ENCODE measurements at regions not wholly inside any gene's neighbourhood (a gene's known extent, or its start where the extent isn't known, plus 50 kb on each side); places are given as distances from the start of the nearest gene placed in this dataset.

DNA sequence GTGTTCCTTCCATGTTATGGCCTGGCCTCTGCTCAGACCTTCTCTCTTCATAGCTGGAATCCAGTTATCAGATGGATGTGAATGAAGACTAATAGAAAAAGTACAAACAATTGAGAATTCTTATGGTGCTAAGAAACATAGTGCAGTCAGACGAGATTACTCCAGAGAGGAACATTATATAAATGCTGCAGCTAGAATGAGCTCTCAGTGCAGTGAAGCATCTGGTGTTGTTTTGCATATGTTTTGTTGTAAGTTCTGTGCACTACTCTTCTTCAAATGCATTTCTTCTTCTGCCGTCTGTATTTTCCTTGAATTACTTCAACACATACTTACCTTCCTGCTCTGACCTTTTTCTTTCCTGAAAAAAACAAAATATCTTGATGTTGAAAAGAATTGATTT is 602.4 kb upstream of the CDH18 start:
- H3K4ac ChIP-seq (ENCODE audit: low read depth, low read length): no peak overlapping the region
- no peaks in the 10 kb centered on the region for H3K4me1 ChIP-seq (ENCODE audit: control insufficient read depth, low read depth, low read length)
- H3K4me3 ChIP-seq (ENCODE audit: low read length): no peak overlapping the region
- H2BK15ac ChIP-seq (replicated peaks; ENCODE audit: low read depth): no peak overlapping the region
- no peak overlapping the region for H3K56ac ChIP-seq (ENCODE audit: low read length)
- no peak overlapping the region for H3K4me2 ChIP-seq (ENCODE audit: low read length)
- no CpG with 5 or more reads among the region's 2 CpGs for WGBS (ENCODE audit: extremely low coverage, insufficient coverage, low lambda C conversion rate)
- H3K18ac ChIP-seq (ENCODE audit: low read length): no peak overlapping the region
- H3K9ac ChIP-seq (ENCODE audit: low read length): no peak overlapping the region
- H3K27me3 ChIP-seq (ENCODE audit: insufficient read depth, low read length, poor library complexity): no peaks in the 10 kb centered on the region
- H3K79me1 ChIP-seq (ENCODE audit: low read length): no peaks in the 10 kb centered on the region
- no peak overlapping the region for H3K23ac ChIP-seq (ENCODE audit: low read length)
- H2BK120ac ChIP-seq (ENCODE audit: low read depth, low read length): no peak overlapping the region
- H3K79me2 ChIP-seq (ENCODE audit: control insufficient read depth, insufficient read depth, low read length): no peaks in the 10 kb centered on the region
- H2AK5ac ChIP-seq (ENCODE audit: low read length): no peak overlapping the region
- H3K27ac ChIP-seq (ENCODE audit: low read depth, low read length): no peak overlapping the region
- H2BK5ac ChIP-seq (ENCODE audit: low read length): no peak overlapping the region
- no peak overlapping the region for H4K5ac ChIP-seq (ENCODE audit: low read length)
- H3K36me3 ChIP-seq (ENCODE audit: control insufficient read depth, insufficient read depth, low read length): no peaks in the 10 kb centered on the region
- H4K8ac ChIP-seq (ENCODE audit: low read depth, low read length): no peak overlapping the region
- DNase-seq: no peak

GRCh38 chr5:20575571-20575970 is 587.6 kb upstream of the CDH18 start:
- Histone ChIP-seq H4K5ac (ENCODE audit: low read length) (no peak overlapping the region), H2BK5ac (ENCODE audit: low read length) (no peak overlapping the region), H3K9ac (ENCODE audit: low read length) (no peak overlapping the region), H3K4me1 (ENCODE audit: control insufficient read depth, low read depth, low read length) (no peaks in the 10 kb centered on the region), H3K27me3 (ENCODE audit: insufficient read depth, low read length, poor library complexity) (no peaks in the 10 kb centered on the region), H3K23ac (ENCODE audit: low read length) (no peak overlapping the region), H2AK5ac (ENCODE audit: low read length) (no peak overlapping the region), H3K27ac (ENCODE audit: low read depth, low read length) (no peak overlapping the region), H3K4me3 (ENCODE audit: low read length) (no peak overlapping the region), H3K36me3 (ENCODE audit: control insufficient read depth, insufficient read depth, low read length) (no peaks in the 10 kb centered on the region), H3K79me1 (ENCODE audit: low read length) (no peaks in the 10 kb centered on the region), H3K4me2 (ENCODE audit: low read length) (no peak overlapping the region), H3K4ac (ENCODE audit: low read depth, low read length) (no peak overlapping the region), H2BK120ac (ENCODE audit: low read depth, low read length) (no peak overlapping the region), H2BK15ac (replicated peaks; ENCODE audit: low read depth) (no peak overlapping the region), H3K56ac (ENCODE audit: low read length) (no peak overlapping the region), H3K18ac (ENCODE audit: low read length) (no peak overlapping the region), H3K79me2 (ENCODE audit: control insufficient read depth, insufficient read depth, low read length) (no peaks in the 10 kb centered on the region), H4K8ac (ENCODE audit: low read depth, low read length) (no peak overlapping the region)
- WGBS (ENCODE audit: extremely low coverage, insufficient coverage, low lambda C conversion rate): no CpG with 5 or more reads among the region's 5 CpGs
- no peak for DNase-seq

DNA sequence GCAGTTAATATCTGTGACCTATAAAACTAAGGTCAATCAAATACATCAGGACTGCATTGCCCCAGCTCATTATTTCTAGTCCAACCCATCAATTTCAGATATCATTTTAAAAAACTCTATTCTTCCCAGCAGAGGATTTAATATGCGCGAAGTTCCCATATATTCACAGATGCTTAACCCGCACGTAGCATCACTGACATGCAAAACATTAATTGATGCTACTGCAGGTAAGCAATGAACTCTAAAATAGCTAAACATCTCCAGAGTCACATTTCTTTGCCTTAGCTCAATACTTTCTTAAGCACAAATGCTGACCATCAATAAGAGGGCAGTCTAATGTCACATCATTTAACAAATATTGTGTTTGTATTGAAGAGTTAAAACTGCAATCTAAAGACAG is 586.6 kb upstream of the CDH18 start:
- H3K27me3 ChIP-seq (ENCODE audit: insufficient read depth, low read length, poor library complexity): no peaks in the 10 kb centered on the region
- no peak overlapping the region for H2BK15ac ChIP-seq (replicated peaks; ENCODE audit: low read depth)
- H3K4me2 ChIP-seq (ENCODE audit: low read length): no peak overlapping the region
- H3K27ac ChIP-seq (ENCODE audit: low read depth, low read length): no peak overlapping the region
- H3K23ac ChIP-seq (ENCODE audit: low read length): no peak overlapping the region
- H3K9ac ChIP-seq (ENCODE audit: low read length): no peak overlapping the region
- H2BK5ac ChIP-seq (ENCODE audit: low read length): no peak overlapping the region
- H2BK120ac ChIP-seq (ENCODE audit: low read depth, low read length): no peak overlapping the region
- no peak overlapping the region for H3K56ac ChIP-seq (ENCODE audit: low read length)
- no peak overlapping the region for H3K4ac ChIP-seq (ENCODE audit: low read depth, low read length)
- no peak overlapping the region for H2AK5ac ChIP-seq (ENCODE audit: low read length)
- H4K5ac ChIP-seq (ENCODE audit: low read length): no peak overlapping the region
- H3K4me3 ChIP-seq (ENCODE audit: low read length): no peak overlapping the region
- no peaks in the 10 kb centered on the region for H3K4me1 ChIP-seq (ENCODE audit: control insufficient read depth, low read depth, low read length)
- no peak for DNase-seq
- WGBS (ENCODE audit: extremely low coverage, insufficient coverage, low lambda C conversion rate): no CpG with 5 or more reads among the region's 4 CpGs
- no peaks in the 10 kb centered on the region for H3K79me2 ChIP-seq (ENCODE audit: control insufficient read depth, insufficient read depth, low read length)
- H4K8ac ChIP-seq (ENCODE audit: low read depth, low read length): no peak overlapping the region
- H3K18ac ChIP-seq (ENCODE audit: low read length): no peak overlapping the region
- H3K79me1 ChIP-seq (ENCODE audit: low read length): no peaks in the 10 kb centered on the region
- H3K36me3 ChIP-seq (ENCODE audit: control insufficient read depth, insufficient read depth, low read length): no peaks in the 10 kb centered on the region

- Histone ChIP-seq H2BK15ac (replicated peaks; ENCODE audit: low read depth) (no peak overlapping the region), H3K9ac (ENCODE audit: low read length) (no peak overlapping the region), H3K4me1 (ENCODE audit: control insufficient read depth, low read depth, low read length) (no peaks in the 10 kb centered on the region), H3K56ac (ENCODE audit: low read length) (no peak overlapping the region), H3K36me3 (ENCODE audit: control insufficient read depth, insufficient read depth, low read length) (no peaks in the 10 kb centered on the region), H3K4ac (ENCODE audit: low read depth, low read length) (no peak overlapping the region), H3K27me3 (ENCODE audit: insufficient read depth, low read length, poor library complexity) (no peaks in the 10 kb centered on the region), H4K8ac (ENCODE audit: low read depth, low read length) (no peak overlapping the region), H3K4me2 (ENCODE audit: low read length) (no peak overlapping the region), H3K79me2 (ENCODE audit: control insufficient read depth, insufficient read depth, low read length) (no peaks in the 10 kb centered on the region), H2BK120ac (ENCODE audit: low read depth, low read length) (no peak overlapping the region), H4K5ac (ENCODE audit: low read length) (no peak overlapping the region), H3K18ac (ENCODE audit: low read length) (no peak overlapping the region), H3K79me1 (ENCODE audit: low read length) (no peaks in the 10 kb centered on the region), H3K4me3 (ENCODE audit: low read length) (no peak overlapping the region), H2BK5ac (ENCODE audit: low read length) (no peak overlapping the region), H3K23ac (ENCODE audit: low read length) (no peak overlapping the region), H3K27ac (ENCODE audit: low read depth, low read length) (no peak overlapping the region), H2AK5ac (ENCODE audit: low read length) (no peak overlapping the region)
- peak; percentile 35 for DNase-seq
These were observed 584.6 kb upstream of the CDH18 start for GRCh38 chr5:20572614-20573013.

- Histone ChIP-seq H2BK15ac (replicated peaks; ENCODE audit: low read depth) (no peak overlapping the region), H2BK120ac (ENCODE audit: low read depth, low read length) (no peak overlapping the region), H2AK5ac (ENCODE audit: low read length) (no peak overlapping the region), H3K4ac (ENCODE audit: low read depth, low read length) (no peak overlapping the region), H3K36me3 (ENCODE audit: control insufficient read depth, insufficient read depth, low read length) (no peaks in the 10 kb centered on the region), H3K27me3 (ENCODE audit: insufficient read depth, low read length, poor library complexity) (no peaks in the 10 kb centered on the region), H3K18ac (ENCODE audit: low read length) (no peak overlapping the region), H2BK5ac (ENCODE audit: low read length) (no peak overlapping the region), H3K4me3 (ENCODE audit: low read length) (no peak overlapping the region), H3K79me2 (ENCODE audit: control insufficient read depth, insufficient read depth, low read length) (no peaks in the 10 kb centered on the region), H4K5ac (ENCODE audit: low read length) (no peak overlapping the region), H3K27ac (ENCODE audit: low read depth, low read length) (no peak overlapping the region), H3K4me1 (ENCODE audit: control insufficient read depth, low read depth, low read length) (no peaks in the 10 kb centered on the region), H3K9ac (ENCODE audit: low read length) (no peak overlapping the region), H3K79me1 (ENCODE audit: low read length) (no peaks in the 10 kb centered on the region), H3K4me2 (ENCODE audit: low read length) (no peak overlapping the region), H3K56ac (ENCODE audit: low read length) (no peak overlapping the region), H3K23ac (ENCODE audit: low read length) (no peak overlapping the region), H4K8ac (ENCODE audit: low read depth, low read length) (no peak overlapping the region)
- DNase-seq: no peak
These were observed 582.5 kb upstream of the CDH18 start for GRCh38 chr5:20570486-20570885.

- Histone ChIP-seq H3K4me2 (ENCODE audit: low read length) (no peak overlapping the region), H3K4ac (ENCODE audit: low read depth, low read length) (no peak overlapping the region), H2AK5ac (ENCODE audit: low read length) (no peak overlapping the region), H3K36me3 (ENCODE audit: control insufficient read depth, insufficient read depth, low read length) (no peaks in the 10 kb centered on the region), H3K23ac (ENCODE audit: low read length) (no peak overlapping the region), H2BK15ac (replicated peaks; ENCODE audit: low read depth) (no peak overlapping the region), H3K27ac (ENCODE audit: low read depth, low read length) (no peak overlapping the region), H3K79me1 (ENCODE audit: low read length) (no peaks in the 10 kb centered on the region), H3K27me3 (ENCODE audit: insufficient read depth, low read length, poor library complexity) (no peaks in the 10 kb centered on the region), H4K5ac (ENCODE audit: low read length) (no peak overlapping the region), H4K8ac (ENCODE audit: low read depth, low read length) (no peak overlapping the region), H3K4me3 (ENCODE audit: low read length) (no peak overlapping the region), H2BK120ac (ENCODE audit: low read depth, low read length) (no peak overlapping the region), H2BK5ac (ENCODE audit: low read length) (no peak overlapping the region), H3K18ac (ENCODE audit: low read length) (no peak overlapping the region), H3K79me2 (ENCODE audit: control insufficient read depth, insufficient read depth, low read length) (no peaks in the 10 kb centered on the region), H3K4me1 (ENCODE audit: control insufficient read depth, low read depth, low read length) (no peaks in the 10 kb centered on the region), H3K56ac (ENCODE audit: low read length) (no peak overlapping the region), H3K9ac (ENCODE audit: low read length) (no peak overlapping the region)
- WGBS (ENCODE audit: extremely low coverage, insufficient coverage, low lambda C conversion rate): no CpG with 5 or more reads among the region's 4 CpGs
- DNase-seq: no peak
These were observed 574.5 kb upstream of the CDH18 start for GRCh38 chr5:20562544-20562943.

All from mesendoderm (in vitro differentiated cells).